Muscle layer of colon (tissue), 2 donors: ENCODE measurements at regions not wholly inside any gene's neighbourhood (a gene's known extent, or its start where the extent isn't known, plus 50 kb on each side); places are given as distances from the start of the nearest gene placed in this dataset.

Experiments
- H3K27ac ChIP-seq: one replicate; pipeline ENCODE4 v1.7.0; 2013; ENCODE audit warnings: low read depth, mild to moderate bottlenecking, low read length, moderate library complexity
- H3K27me3 ChIP-seq, 2 donors: one replicate each; pipeline ENCODE4 v1.7.0; 2013; ENCODE audit warnings: low read length in 2 of 2, mild to moderate bottlenecking in 2 of 2; ENCODE audit not compliant: insufficient read depth in 2 of 2, control insufficient read depth in 1 of 2
- H3K36me3 ChIP-seq: one replicate; pipeline ENCODE4 v1.7.0; 2013; ENCODE audit warnings: mild to moderate bottlenecking, low read length; ENCODE audit not compliant: insufficient read depth
- H3K4me1 ChIP-seq: one replicate; pipeline ENCODE4 v1.7.0; 2013; ENCODE audit warnings: mild to moderate bottlenecking, low read length; ENCODE audit not compliant: insufficient read depth
- H3K4me3 ChIP-seq, 2 donors: one replicate each; pipeline ENCODE4 v1.7.0; 2013; ENCODE audit warnings: low read length in 2 of 2, low read depth in 1 of 2, mild to moderate bottlenecking in 1 of 2, moderate library complexity in 1 of 2
- H3K9ac ChIP-seq: one replicate; pipeline ENCODE4 v1.7.0; 2013; ENCODE audit warnings: low read length
- H3K9me3 ChIP-seq: one replicate; pipeline ENCODE4 v1.7.0; 2013; ENCODE audit warnings: mild to moderate bottlenecking, low read length
- donor health status: abdominal sarcoma.
- donor health status: Adenocarcinoma of cecum.

- no peak overlapping the region for H3K4me3 ChIP-seq
- H3K27me3 ChIP-seq = no peaks in the 10 kb centered on the region
- H3K9me3 ChIP-seq = no peaks in the 10 kb centered on the region
- H3K36me3 ChIP-seq = no peaks in the 10 kb centered on the region
- no peak overlapping the region for H3K9ac ChIP-seq
- H3K27ac ChIP-seq = no peak overlapping the region
- peaks cover 28% of the 10 kb centered on the region for H3K4me1 ChIP-seq
Measured at GRCh38 chr11:128234143-128234542, 353.2 kb downstream of the ETS1 start.

GRCh38 chr11:128232588-128232987, 354.8 kb downstream of the ETS1 start:
- Histone ChIP-seq H3K27ac (no peak overlapping the region), H3K4me1 (peaks cover 31% of the 10 kb centered on the region)

GRCh38 chr11:128231845-128232410, 355.4 kb downstream of the ETS1 start:
- H3K9me3 ChIP-seq = no peaks in the 10 kb centered on the region

More at GRCh38 chr11:128232588-128232987, 354.8 kb downstream of the ETS1 start:
- H3K27me3 ChIP-seq = no peaks in the 10 kb centered on the region
- H3K36me3 ChIP-seq = no peaks in the 10 kb centered on the region
- no peak overlapping the region for H3K9ac ChIP-seq
- no peak overlapping the region for H3K4me3 ChIP-seq
- H3K9me3 ChIP-seq = no peaks in the 10 kb centered on the region

GRCh38 chr11:128227466-128227865, 359.9 kb downstream of the ETS1 start:
- Histone ChIP-seq H3K27me3 (no peaks in the 10 kb centered on the region), H3K27ac (no peak overlapping the region), H3K4me3 (no peak overlapping the region), H3K36me3 (no peaks in the 10 kb centered on the region), H3K4me1 (peaks cover 6% of the 10 kb centered on the region), H3K9ac (no peak overlapping the region), H3K9me3 (no peaks in the 10 kb centered on the region)

More at GRCh38 chr11:128231845-128232410, 355.4 kb downstream of the ETS1 start:
- H3K9ac ChIP-seq = no peak overlapping the region
- no peak overlapping the region for H3K27ac ChIP-seq
- H3K4me1 ChIP-seq = peaks cover 31% of the 10 kb centered on the region
- H3K27me3 ChIP-seq = no peaks in the 10 kb centered on the region
- H3K36me3 ChIP-seq = no peaks in the 10 kb centered on the region
- no peak overlapping the region for H3K4me3 ChIP-seq

- no peak overlapping the region for H3K4me3 ChIP-seq
- peaks cover 6% of the 10 kb centered on the region for H3K4me1 ChIP-seq
- H3K27ac ChIP-seq = no peak overlapping the region
- no peaks in the 10 kb centered on the region for H3K9me3 ChIP-seq
- H3K27me3 ChIP-seq = no peaks in the 10 kb centered on the region
- H3K36me3 ChIP-seq = no peaks in the 10 kb centered on the region
- no peak overlapping the region for H3K9ac ChIP-seq
Measured at GRCh38 chr11:128226106-128226716, 361.1 kb downstream of the ETS1 start.

GRCh38 chr11:128222245-128222884, 365.0 kb downstream of the ETS1 start:
- no peaks in the 10 kb centered on the region for H3K4me1 ChIP-seq
- no peak overlapping the region for H3K27ac ChIP-seq
- H3K4me3 ChIP-seq = no peak overlapping the region
- no peak overlapping the region for H3K9ac ChIP-seq
- no peaks in the 10 kb centered on the region for H3K9me3 ChIP-seq
- no peaks in the 10 kb centered on the region for H3K27me3 ChIP-seq
- H3K36me3 ChIP-seq = no peaks in the 10 kb centered on the region

GRCh38 chr11:128219731-128220120, 367.6 kb downstream of the ETS1 start:
- no peaks in the 10 kb centered on the region for H3K4me1 ChIP-seq
- H3K9me3 ChIP-seq = no peaks in the 10 kb centered on the region
- no peak overlapping the region for H3K9ac ChIP-seq
- no peaks in the 10 kb centered on the region for H3K36me3 ChIP-seq
- no peak overlapping the region for H3K27ac ChIP-seq
- no peaks in the 10 kb centered on the region for H3K27me3 ChIP-seq
- no peak overlapping the region for H3K4me3 ChIP-seq

GRCh38 chr11:128216198-128216597, 371.2 kb downstream of the ETS1 start:
- no peaks in the 10 kb centered on the region for H3K27me3 ChIP-seq
- no peak overlapping the region for H3K9ac ChIP-seq
- H3K4me3 ChIP-seq = no peak overlapping the region
- peaks cover 1% of the 10 kb centered on the region for H3K4me1 ChIP-seq
- H3K27ac ChIP-seq = no peak overlapping the region
- no peaks in the 10 kb centered on the region for H3K36me3 ChIP-seq
- H3K9me3 ChIP-seq = no peaks in the 10 kb centered on the region

- no peak overlapping the region for H3K27ac ChIP-seq
- no peaks in the 10 kb centered on the region for H3K36me3 ChIP-seq
- H3K4me1 ChIP-seq = peaks cover 8% of the 10 kb centered on the region
- no peaks in the 10 kb centered on the region for H3K27me3 ChIP-seq
- H3K9me3 ChIP-seq = no peaks in the 10 kb centered on the region
- H3K9ac ChIP-seq = no peak overlapping the region
- H3K4me3 ChIP-seq = no peak overlapping the region
Measured at GRCh38 chr11:128215238-128215882, 372.0 kb downstream of the ETS1 start.

- Histone ChIP-seq H3K27ac (no peak overlapping the region), H3K27me3 (no peaks in the 10 kb centered on the region), H3K36me3 (no peaks in the 10 kb centered on the region)
Measured at GRCh38 chr11:128214263-128214662, 373.1 kb downstream of the ETS1 start.

GRCh38 chr11:128213461-128213860, 373.9 kb downstream of the ETS1 start:
- H3K36me3 ChIP-seq = no peaks in the 10 kb centered on the region
- no peak overlapping the region for H3K9ac ChIP-seq
- H3K27ac ChIP-seq = no peak overlapping the region
- no peaks in the 10 kb centered on the region for H3K27me3 ChIP-seq
- H3K4me1 ChIP-seq = peaks cover 22% of the 10 kb centered on the region
- H3K9me3 ChIP-seq = no peaks in the 10 kb centered on the region
- no peak overlapping the region for H3K4me3 ChIP-seq

More at GRCh38 chr11:128214263-128214662, 373.1 kb downstream of the ETS1 start:
- Histone ChIP-seq H3K4me3 (no peak overlapping the region), H3K9me3 (no peaks in the 10 kb centered on the region), H3K4me1 (peaks cover 14% of the 10 kb centered on the region), H3K9ac (no peak overlapping the region)
